HPDE6-E6E7 (cell line): ENCODE measurements at regions not wholly inside any gene's neighbourhood (a gene's known extent, or its start where the extent isn't known, plus 50 kb on each side); places are given as distances from the start of the nearest gene placed in this dataset.

Experiments
- DNase-seq: peaks from one replicate; pipeline ENCODE4 v3.0.0; 2011; ENCODE audit warnings: missing footprints; ENCODE audit errors: extremely low spot score

DNA sequence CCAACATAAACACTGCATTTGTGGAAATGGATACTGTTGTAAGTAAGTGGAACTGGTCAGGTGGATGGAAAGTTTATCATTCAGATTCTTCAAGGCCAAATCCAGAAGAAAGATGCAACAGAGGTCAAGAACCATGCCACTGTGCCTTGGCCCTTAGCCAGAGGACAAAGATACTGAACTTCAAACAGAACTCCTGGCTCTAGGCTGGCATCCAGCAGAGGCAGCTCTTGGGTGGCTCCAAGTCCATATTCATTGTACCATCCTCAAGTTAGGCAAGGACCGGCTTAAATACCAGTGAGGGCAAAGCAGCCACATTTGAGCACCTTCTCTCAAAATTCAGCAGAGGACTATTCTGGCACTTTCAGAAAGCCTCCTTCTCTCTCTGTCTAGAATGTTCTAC is 53.2 kb downstream of the DNAAF9 start:
- no peak for DNase-seq

DNA sequence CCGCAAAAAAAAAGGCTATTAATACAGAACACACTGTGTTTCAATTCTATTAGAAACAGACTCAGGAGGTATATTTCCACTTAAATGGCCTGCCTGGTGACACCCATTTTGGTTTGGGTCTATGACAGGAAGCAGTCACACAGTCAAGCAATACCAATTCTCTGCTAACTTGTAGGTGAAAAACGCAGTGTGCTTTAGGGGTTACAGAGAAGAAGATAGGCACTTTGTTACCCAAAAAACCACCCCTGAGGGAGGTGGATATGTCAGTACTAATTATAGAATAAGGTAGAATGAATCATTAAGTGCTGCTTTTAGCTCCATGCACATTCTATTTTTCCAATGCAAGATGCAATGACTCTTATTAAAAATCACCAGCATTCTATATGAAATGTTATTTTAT is 53.8 kb downstream of the DNAAF9 start:
- no peak for DNase-seq

DNA sequence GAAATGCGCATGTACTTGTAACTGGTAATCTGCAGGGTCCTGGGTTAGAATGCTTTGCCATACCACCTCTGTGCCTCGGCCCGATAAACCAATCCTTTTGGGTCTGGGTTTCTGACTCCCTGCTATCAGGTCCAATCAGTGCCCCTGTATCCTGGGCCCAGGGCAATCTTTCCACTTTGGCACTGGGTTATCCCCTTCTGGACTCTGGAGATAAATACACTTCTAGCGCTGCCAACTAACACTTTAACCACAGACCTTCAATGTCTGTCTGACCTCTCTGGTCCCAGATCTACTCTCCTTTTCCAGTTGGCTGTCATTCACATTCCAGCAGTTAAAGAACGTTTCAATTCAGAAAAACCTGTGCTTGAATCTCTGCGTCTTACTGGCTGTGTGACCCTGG is 55.3 kb downstream of the DNAAF9 start:
- no peak for DNase-seq

DNA sequence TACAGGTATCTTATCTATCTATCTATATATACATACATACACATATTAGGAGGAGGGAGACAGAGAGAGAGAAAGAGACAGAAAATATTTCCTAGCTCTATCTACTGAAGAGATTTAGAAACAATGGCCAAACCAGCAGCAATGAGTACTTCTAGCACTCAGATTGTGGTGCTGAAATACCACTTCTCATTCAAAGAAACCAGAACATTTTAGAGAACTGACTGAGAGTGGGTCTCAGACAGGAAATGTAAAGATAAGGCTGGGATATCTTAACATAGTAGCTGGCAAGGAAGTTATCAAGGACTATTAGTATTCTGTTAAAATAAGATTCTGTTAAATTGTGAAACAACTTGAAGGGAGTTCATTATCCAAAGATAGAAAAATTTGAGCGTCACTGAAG is 57.0 kb downstream of the DNAAF9 start:
- DNase-seq, result no peak

DNA sequence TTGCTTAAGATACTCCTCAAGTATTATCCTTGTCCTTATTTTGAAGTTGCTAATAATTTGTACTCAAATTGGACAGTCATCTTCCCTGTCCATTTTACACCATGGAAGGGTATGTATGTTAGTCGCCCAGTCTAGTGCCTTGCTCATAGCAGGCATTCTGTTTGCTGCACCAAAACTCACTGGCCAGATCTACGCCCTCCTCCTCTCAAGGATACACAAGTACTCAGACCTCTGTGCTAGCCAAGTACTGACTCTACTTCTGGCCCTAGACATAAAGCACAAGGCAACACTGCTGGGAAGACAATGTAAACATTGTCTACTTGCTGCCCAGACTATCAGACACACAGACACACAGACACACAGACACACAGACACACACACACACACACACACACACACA is 57.7 kb downstream of the DNAAF9 start:
- DNase-seq, result no peak

DNA sequence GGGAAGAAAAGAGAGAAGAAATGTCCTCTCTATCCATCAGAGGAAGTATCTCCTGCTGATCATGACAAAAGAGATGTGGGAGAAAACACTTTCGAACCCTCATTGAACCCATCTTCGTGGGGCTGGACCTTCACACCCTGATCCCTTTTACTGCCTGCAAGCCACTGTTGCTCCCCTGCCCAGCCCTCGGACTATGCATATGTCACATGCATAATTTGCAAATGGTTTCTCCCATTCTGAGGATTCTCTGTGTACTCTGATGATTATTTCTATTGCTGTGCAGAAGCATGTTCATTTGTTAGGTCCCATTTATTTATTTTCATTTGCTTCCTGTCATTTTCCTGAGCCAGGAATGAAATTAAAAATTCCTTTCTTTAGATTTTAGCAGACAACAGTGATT is 64.7 kb downstream of the DNAAF9 start:
- no peak for DNase-seq

DNA sequence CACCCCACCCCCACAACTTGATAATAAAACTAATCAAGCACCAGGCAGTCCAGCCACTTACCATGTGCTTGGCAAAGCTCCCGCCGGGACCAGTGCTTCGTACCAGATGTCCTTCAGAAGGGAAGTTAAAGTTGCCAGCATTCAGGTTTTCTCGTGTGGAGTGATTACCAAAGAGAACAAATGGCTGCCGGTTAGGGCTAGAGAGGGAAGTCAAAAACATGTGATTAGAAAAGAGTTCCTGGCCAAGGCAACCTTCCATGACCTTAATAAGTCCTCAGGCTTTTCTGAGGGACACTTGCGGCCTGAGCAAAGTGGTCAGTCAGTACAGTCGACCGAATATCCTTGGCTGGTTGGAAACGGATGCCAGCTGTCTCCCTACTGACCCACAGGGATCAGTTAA is 67.0 kb downstream of the DNAAF9 start:
- DNase-seq, result no peak

DNA sequence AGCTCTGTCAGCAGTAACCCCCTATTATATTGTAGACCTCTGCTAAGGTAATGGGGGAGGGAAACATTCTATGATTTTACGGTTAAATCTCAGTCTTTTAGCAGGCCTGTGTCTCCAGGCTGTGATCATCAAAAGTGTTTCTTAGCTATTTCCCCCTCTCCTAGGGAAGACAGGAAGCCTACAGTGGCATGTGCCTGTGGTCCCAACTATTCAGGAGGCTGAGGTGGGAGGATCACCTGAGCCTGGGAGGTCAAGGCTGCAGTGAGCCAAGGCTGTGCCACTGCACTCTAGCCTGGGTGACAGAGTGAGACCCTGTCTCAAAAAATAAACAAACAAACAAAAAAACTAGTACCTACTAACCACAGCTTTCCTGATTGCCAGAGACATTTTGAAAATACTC is 67.9 kb downstream of the DNAAF9 start:
- DNase-seq, result no peak

DNA sequence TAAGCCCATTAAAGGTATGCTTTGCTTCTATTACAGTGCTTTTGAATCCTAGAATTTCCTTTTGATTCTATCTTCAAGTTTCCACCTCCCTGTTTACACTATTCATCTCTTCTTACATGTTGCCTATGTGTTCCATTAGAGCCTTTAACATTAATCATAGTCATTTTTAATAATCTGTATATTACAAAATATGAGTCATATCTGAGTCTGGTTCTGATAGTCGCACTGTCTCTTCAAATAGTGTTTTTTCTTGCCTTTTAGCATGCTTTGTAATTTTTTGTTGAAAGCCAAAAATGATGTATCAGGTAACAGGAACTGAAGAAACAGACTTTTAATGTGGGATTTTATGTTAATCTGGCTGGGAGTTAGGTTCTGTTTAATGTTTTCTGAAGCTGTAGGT is 68.4 kb downstream of the DNAAF9 start:
- no peak for DNase-seq

DNA sequence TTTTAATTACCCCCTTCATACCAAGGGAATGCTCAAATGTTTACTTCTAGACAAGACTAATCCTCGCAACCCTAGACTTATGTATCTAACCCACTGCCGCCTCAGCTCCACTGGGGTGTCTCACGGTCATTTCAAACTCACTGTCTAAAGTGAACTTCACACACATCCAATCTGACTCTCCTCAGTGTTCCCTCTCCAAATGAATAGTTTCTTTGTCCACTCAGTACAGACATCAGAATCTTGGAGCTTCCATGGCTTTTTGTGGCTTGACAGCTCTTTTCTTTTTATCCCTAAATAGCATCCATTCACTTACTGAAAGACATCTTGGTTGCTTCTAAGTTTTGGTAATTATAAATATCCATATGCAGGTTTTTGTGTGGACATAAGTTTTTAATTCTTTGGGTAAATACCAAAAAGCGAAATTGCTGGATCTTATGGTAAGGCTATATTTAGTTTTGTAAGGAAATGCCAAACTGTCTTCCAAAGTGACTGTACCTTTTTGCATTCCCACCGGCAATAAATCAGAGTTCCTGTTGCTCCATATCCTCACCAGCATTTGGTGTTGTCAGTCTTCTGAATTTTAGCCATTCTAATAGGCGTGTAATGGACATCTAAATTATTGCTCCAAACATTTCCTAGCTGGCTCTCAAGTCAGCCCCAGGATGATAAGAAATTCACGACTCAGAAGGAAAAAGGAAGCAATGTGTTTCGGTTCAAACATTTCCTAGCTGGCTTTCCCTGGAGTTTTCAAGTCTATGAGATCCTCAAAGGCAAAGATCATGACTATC is 73.1 kb downstream of the DNAAF9 start:
- no peak for DNase-seq

DNA sequence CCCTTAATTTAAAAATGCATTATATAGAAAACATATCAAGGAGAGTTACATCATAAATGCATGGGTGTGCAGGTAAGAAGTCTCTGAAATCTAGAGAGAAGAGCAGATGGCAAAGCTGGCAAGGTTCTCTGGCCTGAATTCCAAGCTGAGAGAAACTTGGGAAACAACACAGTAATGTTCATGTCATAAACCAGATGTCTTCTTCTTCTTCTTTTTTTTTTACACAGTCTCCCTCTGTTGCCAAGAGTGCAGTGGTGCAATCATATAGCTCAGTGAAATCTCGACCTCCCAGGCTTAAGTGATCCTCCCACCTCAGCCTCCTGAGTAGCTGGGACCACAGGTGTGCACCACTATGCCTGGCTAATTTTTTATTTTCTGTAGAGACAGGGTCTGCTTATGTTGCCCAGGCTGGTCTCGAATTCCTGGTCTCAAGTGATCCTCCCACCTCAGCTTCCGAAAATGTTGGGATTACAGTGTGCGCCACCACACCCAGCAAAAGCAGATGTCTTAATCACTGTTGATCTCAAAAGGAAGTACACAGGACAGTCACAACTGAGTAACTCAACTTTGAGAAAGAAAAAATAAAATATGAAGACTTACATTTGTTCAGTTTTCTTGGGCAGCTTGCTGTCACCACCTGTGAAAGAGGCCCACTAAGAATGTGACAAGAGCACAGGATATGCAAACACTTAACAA is 77.3 kb downstream of the DNAAF9 start:
- DNase-seq, result no peak

DNA sequence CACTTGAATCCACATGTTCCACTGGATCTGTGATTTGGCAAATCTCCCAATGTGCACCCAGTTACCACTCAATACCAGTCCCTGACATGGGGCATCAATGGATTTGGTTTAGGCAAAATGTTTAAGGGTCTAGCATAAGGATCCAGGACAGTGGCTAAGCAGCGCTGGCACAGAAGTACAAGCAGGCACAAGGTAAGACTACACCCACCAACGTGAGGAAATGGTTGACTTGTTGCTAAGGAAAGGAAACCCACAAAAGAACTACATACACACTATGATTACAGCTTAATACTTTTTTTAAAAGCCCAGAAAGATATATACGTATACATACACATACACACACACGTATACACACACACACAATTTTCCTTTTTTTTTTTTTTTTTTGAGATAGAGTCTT is 79.0 kb downstream of the DNAAF9 start:
- no peak for DNase-seq

DNA sequence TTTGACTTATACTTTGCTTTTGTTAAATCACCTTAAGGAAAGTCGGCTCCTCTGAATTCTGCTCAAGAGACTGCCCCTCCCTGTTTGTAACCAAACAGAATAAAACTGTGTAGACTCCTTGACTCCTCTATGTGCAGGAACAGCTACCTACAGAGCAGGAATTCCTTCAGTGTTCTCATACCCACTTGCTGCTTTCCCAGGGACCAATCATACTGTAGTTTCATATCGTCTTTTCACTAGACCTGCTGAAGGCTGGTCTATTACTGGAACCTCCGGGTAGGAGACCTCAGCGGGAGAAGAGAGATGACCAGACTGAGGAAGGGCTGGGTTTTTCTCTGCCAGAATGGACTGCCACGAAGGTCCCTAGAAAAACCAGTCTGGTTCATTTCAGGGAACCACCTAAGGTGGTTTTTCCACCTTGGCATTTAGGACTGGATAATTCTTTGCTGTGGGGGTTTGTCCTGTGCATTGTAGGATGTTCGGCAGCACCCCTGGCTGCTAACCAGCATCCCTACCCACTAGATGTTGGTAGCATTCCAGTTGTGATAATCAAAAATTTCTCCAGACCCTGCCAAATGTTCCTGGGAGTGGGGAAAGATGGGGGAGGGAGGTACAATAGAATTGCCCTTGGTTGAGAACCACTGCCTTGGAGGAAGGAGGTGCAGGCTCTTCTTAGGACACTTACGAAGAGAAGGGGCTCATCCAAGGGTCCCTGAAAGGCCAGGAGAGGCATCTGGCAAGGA is 80.5 kb downstream of the DNAAF9 start:
- no peak for DNase-seq

DNA sequence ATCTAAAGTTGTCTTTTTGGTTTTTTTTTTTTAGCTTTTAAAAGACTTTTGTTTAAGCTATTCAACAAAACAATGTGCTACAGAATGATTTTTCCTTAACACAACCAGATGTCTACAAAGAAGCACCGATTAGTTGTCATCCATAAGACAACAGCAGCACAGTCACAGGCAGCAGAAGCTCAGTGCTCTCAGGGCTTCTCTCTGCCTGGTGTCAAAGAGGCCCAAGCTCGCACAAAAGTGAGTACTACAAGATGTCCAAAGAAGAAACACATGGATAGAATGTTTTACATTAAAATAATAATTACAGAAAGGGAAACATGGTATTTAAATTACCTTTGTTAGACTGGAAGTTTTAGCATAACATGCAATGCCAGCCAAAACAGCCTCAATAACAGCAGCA is 81.6 kb downstream of the DNAAF9 start:
- DNase-seq, result no peak

DNA sequence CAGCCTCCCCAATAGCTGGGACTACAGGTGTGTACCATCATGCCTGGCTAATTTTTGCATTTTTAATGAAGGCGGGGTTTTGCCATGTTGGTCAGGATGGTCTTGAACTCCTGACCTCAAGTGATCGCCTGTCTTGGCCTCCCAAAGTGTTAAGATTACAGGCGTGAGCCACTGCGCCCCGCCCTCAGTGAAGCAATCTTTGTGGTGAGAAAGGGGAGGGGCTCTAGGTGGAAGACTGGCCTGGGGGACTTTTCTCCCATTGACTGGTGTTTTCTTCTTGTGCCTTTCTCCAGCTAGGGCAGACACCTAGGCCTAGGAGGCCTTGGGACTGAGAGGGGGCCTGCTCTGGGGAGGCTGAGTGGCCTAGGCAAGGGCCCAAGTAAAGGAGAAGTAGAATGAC is 84.1 kb downstream of the DNAAF9 start:
- peak; percentile 49 for DNase-seq

DNA sequence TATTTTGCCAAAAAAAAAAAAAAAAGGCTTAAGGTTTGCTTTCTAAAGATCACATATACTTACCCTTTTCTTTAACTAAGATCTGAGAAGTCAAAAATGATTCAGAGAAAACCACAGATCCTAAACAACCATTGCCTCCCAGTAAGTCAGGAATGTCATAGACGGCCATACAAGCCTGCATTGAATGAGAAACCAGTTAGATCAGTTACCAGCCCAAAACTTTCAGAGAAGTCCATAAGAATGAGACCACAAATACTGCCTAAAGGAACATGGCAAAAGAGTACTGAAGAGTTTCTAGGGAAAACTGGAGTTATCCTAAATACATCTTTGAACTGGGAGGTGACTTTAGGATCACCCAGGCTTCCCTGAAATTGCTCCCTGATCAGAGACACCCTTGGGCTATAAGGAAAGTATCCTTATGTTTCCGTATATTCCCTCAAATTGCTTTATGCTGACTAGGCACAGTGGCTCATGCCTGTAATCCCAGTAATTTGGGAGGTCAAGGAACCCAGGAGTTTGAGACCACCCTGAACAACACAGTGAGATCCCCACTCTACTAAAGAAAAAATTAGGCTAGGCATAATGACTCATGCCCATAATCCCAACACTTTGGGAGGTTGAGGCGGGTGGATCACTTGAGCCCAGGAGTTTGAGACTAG is 79.4 kb upstream of the SLC4A11 start:
- DNase-seq, result no peak

DNA sequence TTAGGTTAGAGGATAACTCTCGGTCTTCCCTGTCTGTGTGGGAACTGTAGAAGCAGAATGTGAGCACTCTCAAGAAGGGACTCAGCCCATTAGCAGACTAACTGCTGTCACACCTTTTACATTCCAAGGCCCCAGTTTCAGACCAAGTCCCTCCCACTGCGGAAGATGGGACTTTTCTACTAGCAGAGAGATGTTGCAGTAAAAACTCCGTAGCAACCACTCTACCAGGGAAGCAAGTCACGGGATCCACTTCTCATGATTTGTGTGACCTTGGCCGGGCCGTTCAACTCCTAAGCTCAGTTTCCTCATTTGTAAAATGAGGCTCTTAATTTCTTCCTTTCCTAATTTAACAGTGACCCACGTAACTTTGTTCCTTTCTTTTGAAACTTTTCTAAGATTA is 77.1 kb upstream of the SLC4A11 start:
- DNase-seq, result no peak

DNA sequence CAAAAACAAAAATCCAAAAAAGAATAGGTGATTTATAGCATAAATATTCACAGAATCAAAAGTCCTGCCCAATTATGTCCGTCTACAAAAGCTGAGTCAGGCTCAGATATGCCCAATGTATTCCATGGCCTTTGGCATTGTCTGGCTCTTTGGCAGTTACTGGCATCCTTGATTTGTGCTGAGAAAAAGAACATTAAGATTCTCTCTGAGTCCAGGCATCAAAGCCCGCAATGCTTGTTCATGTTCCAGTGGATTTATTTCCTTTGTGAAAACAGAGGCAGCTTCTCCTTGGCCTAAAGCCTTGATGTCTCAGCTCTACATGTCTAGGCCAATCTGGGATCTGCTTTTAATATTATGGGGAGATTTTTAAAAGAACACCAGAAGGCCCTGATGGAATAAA is 76.1 kb upstream of the SLC4A11 start:
- no peak for DNase-seq

DNA sequence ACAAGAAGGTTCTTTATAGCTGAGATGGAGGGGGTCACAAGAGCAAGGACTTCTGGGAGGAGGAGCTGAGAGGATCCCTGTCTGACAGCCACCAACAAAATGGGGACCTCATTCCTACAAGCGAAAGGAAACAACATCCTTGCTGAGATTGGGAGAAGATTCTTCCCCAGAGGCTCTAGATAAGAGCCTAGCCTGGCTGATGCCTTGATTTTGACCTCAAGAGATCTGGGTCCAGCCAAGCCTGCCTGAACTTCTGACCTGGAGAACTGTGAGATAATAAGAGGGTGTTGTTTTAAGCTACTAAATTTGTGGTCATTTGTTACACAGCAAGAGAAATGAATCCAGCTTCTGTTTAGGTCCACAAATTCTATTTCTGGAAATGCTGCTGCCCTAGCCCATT is 75.4 kb upstream of the SLC4A11 start:
- DNase-seq, result no peak

DNA sequence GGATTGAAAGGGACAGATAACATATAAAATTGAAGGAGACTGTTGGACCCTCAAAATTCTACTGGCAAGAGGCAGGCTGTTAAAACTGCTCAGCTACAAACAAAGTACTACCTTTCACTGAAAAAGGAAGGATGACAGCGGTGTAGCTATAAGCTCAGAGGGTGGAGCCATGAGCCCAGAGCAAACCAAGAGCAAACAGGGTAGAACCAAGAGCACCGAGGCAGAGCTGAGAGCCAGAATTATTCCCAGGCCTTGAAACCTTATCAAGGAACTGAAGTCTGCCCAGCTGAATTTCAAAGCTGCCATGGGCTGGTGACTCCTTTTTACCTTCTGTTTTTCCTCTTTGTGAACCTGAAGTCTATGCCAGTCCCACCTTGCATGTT is 74.7 kb upstream of the SLC4A11 start:
- no peak for DNase-seq

DNA sequence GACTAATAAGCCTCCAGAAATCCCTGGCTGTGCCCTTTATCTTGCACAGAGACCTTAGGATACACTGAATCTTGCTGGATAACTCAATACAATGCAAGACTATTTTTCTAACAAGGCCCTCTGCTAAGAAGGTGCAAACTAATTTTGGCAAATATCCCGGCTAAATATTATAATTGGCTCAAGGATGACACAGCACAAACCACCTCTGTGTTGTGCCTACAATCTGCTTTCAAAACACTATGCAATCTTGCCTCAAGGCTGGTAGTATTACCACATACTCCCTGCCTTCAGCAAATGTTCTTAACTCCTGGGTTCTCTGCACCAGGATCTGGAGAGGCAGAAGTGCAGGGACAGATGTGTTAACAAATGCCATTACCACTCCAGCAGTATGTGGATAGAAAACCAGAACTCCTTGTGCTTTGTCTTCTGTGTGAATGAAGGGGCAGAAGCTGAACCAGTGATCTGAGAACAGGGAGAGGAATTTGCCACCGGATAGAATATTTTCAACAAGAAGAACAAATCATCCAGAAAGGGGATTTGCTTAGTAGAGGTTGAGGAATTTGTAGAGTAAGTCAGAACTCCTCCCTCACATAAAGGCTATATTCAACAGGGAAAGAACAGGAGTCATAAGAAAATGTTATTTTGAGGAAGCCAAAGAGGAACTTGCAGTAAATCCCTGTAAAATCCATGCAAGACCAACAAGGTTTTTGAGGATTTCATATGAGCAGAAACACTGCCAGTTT is 74.1 kb upstream of the SLC4A11 start:
- DNase-seq, result peak; percentile 57

DNA sequence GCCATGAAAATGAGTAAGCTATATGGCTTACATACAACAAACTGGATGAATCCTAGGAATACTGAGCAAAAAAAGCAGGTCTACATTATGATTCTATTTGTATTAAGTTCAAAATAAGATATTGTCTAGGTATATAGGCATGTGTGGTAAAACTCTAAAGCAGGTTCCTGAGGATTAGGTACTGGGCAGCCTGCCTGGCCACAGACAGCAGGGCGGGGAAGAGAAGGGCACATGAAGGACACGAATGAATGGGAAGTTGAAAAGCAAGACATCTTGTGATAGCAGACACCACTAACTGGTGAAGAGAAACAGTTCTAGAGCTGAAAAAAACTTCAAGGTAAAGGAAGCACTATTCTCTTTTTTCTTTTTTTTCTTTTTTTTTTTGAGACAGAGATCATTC is 72.6 kb upstream of the SLC4A11 start:
- no peak for DNase-seq
